ENCODE measurements at regions not wholly inside any gene's neighbourhood (a gene's known extent, or its start where the extent isn't known, plus 50 kb on each side); places are given as distances from the start of the nearest gene placed in this dataset.

DNA sequence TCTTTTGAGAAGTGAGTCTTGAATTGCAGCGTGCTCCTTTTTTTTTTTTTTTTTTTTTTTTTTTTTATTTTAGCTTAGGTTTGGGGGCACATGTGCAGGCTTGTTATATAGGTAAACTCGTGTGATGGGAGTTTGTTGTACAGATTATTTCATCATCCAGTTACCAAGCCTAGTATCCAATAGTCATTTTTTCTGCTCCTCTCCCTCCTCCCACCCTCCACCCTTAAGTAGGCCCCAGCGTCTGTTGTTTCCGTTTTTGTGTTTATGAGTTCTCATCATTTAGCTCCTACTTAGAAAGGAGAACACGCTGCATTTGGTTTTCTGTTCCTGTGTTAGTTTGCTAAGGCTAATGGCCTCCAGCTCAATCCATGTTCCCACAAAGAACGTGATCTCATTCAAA lies 81.3 kb upstream of the TSPAN5 start:
- H4K20me1 ChIP-seq (ENCODE audit: insufficient read depth, low read length), result no peaks in the 10 kb centered on the region
- TF ChIP-seq, protein P1, sequence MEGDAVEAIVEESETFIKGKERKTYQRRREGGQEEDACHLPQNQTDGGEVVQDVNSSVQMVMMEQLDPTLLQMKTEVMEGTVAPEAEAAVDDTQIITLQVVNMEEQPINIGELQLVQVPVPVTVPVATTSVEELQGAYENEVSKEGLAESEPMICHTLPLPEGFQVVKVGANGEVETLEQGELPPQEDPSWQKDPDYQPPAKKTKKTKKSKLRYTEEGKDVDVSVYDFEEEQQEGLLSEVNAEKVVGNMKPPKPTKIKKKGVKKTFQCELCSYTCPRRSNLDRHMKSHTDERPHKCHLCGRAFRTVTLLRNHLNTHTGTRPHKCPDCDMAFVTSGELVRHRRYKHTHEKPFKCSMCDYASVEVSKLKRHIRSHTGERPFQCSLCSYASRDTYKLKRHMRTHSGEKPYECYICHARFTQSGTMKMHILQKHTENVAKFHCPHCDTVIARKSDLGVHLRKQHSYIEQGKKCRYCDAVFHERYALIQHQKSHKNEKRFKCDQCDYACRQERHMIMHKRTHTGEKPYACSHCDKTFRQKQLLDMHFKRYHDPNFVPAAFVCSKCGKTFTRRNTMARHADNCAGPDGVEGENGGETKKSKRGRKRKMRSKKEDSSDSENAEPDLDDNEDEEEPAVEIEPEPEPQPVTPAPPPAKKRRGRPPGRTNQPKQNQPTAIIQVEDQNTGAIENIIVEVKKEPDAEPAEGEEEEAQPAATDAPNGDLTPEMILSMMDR (IDR thresholded peaks at IDR 0.05; ENCODE audit: insufficient read depth, low read depth, low read length), result no peak
- TF ChIP-seq EZH2 (IDR thresholded peaks at IDR 0.05; ENCODE audit: insufficient read depth, low read length), result no peak
- no peaks in the 10 kb centered on the region for H3K79me2 ChIP-seq (ENCODE audit: insufficient read depth, low read length)
- peaks cover 2% of the 10 kb centered on the region for H3K9me3 Mint-ChIP-seq (ENCODE audit: unreplicated experiment)
- H3K4me3 Mint-ChIP-seq (ENCODE audit: unreplicated experiment), result no peak overlapping the region
- no peaks in the 10 kb centered on the region for H3K36me3 ChIP-seq (ENCODE audit: insufficient read depth, low read length)
- no peak overlapping the region for H3K9ac ChIP-seq (ENCODE audit: low read length)
- no peaks in the 10 kb centered on the region for H3K27me3 Mint-ChIP-seq (ENCODE audit: low read depth, unreplicated experiment)
- no peak overlapping the region for H3K4me2 ChIP-seq (ENCODE audit: low read length)
- no peaks in the 10 kb centered on the region for H3K36me3 Mint-ChIP-seq (ENCODE audit: low read depth, unreplicated experiment)
- no peak for FAIRE-seq
- no peak overlapping the region for H3K4me3 ChIP-seq (ENCODE audit: insufficient read depth, low read depth, low read length)
- H3K9me3 ChIP-seq (ENCODE audit: insufficient read depth, low read depth, low read length), result no peaks in the 10 kb centered on the region
- H3K4me1 Mint-ChIP-seq (ENCODE audit: low read depth, unreplicated experiment), result peaks cover under 1% of the 10 kb centered on the region
- no peaks in the 10 kb centered on the region for H3K27me3 ChIP-seq (ENCODE audit: insufficient read depth, low read length)
- DNase-seq (ENCODE audit: low read depth), result no peak
- H3K4me1 ChIP-seq (ENCODE audit: insufficient read depth, low read length), result no peaks in the 10 kb centered on the region
- H3K27ac Mint-ChIP-seq (ENCODE audit: unreplicated experiment), result no peak overlapping the region
- H2AFZ ChIP-seq (ENCODE audit: low read depth, low read length), result no peak overlapping the region
- no peak overlapping the region for H3K27ac ChIP-seq (ENCODE audit: low read depth, low read length)

DNA sequence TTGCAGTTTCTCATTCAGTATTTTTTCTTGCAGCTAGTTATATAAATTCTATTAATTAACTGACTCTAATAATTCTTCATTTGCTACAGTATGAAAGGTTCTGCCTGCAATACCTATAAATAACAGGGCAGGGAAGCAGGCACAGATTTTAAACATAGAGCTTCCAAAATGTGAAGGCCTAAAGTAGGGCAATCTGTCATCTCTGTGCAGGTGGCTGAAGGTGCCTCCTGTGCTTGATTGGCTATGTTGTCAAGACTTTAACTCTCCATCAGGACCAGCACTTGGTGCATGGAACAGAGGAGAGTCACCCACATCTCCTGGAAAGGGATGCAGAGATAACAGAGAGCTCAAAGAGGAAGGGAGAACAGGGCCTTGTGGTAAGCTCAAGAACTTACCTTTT lies 75.2 kb upstream of the TSPAN5 start:
- Histone ChIP-seq H3K79me2 (ENCODE audit: insufficient read depth, low read length) (no peaks in the 10 kb centered on the region), H3K4me3 (ENCODE audit: insufficient read depth, low read depth, low read length) (no peak overlapping the region), H3K4me2 (ENCODE audit: low read length) (no peak overlapping the region), H3K4me1 (ENCODE audit: insufficient read depth, low read length) (peaks cover 6% of the 10 kb centered on the region), H2AFZ (ENCODE audit: low read depth, low read length) (no peak overlapping the region), H3K9ac (ENCODE audit: low read length) (no peak overlapping the region), H3K36me3 (ENCODE audit: insufficient read depth, low read length) (no peaks in the 10 kb centered on the region), H3K9me3 (ENCODE audit: insufficient read depth, low read depth, low read length) (no peaks in the 10 kb centered on the region), H4K20me1 (ENCODE audit: insufficient read depth, low read length) (no peaks in the 10 kb centered on the region), H3K27ac (ENCODE audit: low read depth, low read length) (no peak overlapping the region), H3K27me3 (ENCODE audit: insufficient read depth, low read length) (no peaks in the 10 kb centered on the region)
- Mint-ChIP-seq H3K9me3 (ENCODE audit: unreplicated experiment) (no peaks in the 10 kb centered on the region), H3K27ac (ENCODE audit: unreplicated experiment) (no peak overlapping the region), H3K4me1 (ENCODE audit: low read depth, unreplicated experiment) (peaks cover 3% of the 10 kb centered on the region), H3K4me3 (ENCODE audit: unreplicated experiment) (no peak overlapping the region), H3K36me3 (ENCODE audit: low read depth, unreplicated experiment) (no peaks in the 10 kb centered on the region), H3K27me3 (ENCODE audit: low read depth, unreplicated experiment) (no peaks in the 10 kb centered on the region)
- no peak for TF ChIP-seq EZH2 (IDR thresholded peaks at IDR 0.05; ENCODE audit: insufficient read depth, low read length)
- TF ChIP-seq, protein P1 (IDR thresholded peaks at IDR 0.05; ENCODE audit: insufficient read depth, low read depth, low read length), result no peak
- no peak for FAIRE-seq
- no peak for DNase-seq (ENCODE audit: low read depth)

GRCh38 chr4:98728871-98729270 lies 70.5 kb upstream of the TSPAN5 start:
- Histone ChIP-seq H3K4me3 (ENCODE audit: insufficient read depth, low read depth, low read length) (no peak overlapping the region), H3K4me1 (ENCODE audit: insufficient read depth, low read length) (peaks cover 10% of the 10 kb centered on the region), H3K27ac (ENCODE audit: low read depth, low read length) (no peak overlapping the region), H3K9me3 (ENCODE audit: insufficient read depth, low read depth, low read length) (no peaks in the 10 kb centered on the region), H3K36me3 (ENCODE audit: insufficient read depth, low read length) (no peaks in the 10 kb centered on the region), H3K27me3 (ENCODE audit: insufficient read depth, low read length) (no peaks in the 10 kb centered on the region), H4K20me1 (ENCODE audit: insufficient read depth, low read length) (no peaks in the 10 kb centered on the region), H3K9ac (ENCODE audit: low read length) (no peak overlapping the region), H2AFZ (ENCODE audit: low read depth, low read length) (no peak overlapping the region), H3K79me2 (ENCODE audit: insufficient read depth, low read length) (no peaks in the 10 kb centered on the region), H3K4me2 (ENCODE audit: low read length) (peak overlapping the region; percentile 74)
- H3K36me3 Mint-ChIP-seq (ENCODE audit: low read depth, unreplicated experiment), result no peaks in the 10 kb centered on the region
- no peak overlapping the region for H3K4me3 Mint-ChIP-seq (ENCODE audit: unreplicated experiment)
- TF ChIP-seq EZH2 (IDR thresholded peaks at IDR 0.05; ENCODE audit: insufficient read depth, low read length), result no peak
- TF ChIP-seq, protein P1 (IDR thresholded peaks at IDR 0.05; ENCODE audit: insufficient read depth, low read depth, low read length), result no peak
- no peak overlapping the region for H3K27ac Mint-ChIP-seq (ENCODE audit: unreplicated experiment)
- H3K27me3 Mint-ChIP-seq (ENCODE audit: low read depth, unreplicated experiment), result no peaks in the 10 kb centered on the region
- peaks cover 16% of the 10 kb centered on the region for H3K9me3 Mint-ChIP-seq (ENCODE audit: unreplicated experiment)
- H3K4me1 Mint-ChIP-seq (ENCODE audit: low read depth, unreplicated experiment), result peaks cover 8% of the 10 kb centered on the region
- no peak for FAIRE-seq
- DNase-seq (ENCODE audit: low read depth), result no peak
